T-helper 22 cell (primary cell): ENCODE measurements at regions not wholly inside any gene's neighbourhood (a gene's known extent, or its start where the extent isn't known, plus 50 kb on each side); places are given as distances from the start of the nearest gene placed in this dataset.

ENCODE experiments used
- DNase-seq: peaks from one replicate; pipeline ENCODE4 v3.0.0-alpha.2; 2020; ENCODE audit warnings: low read depth

- DNase-seq: no peak
Observed at GRCh38 chr2:207289295-207290018, 123.7 kb upstream of the KLF7 start.

- DNase-seq: no peak
Observed at GRCh38 chr2:207290833-207291624, 125.3 kb upstream of the KLF7 start.

GRCh38 chr2:207291625-207292252, 126.0 kb upstream of the KLF7 start:
- DNase-seq: no peak

GRCh38 chr2:207296265-207296948, 130.7 kb upstream of the KLF7 start:
- DNase-seq: no peak

DNA sequence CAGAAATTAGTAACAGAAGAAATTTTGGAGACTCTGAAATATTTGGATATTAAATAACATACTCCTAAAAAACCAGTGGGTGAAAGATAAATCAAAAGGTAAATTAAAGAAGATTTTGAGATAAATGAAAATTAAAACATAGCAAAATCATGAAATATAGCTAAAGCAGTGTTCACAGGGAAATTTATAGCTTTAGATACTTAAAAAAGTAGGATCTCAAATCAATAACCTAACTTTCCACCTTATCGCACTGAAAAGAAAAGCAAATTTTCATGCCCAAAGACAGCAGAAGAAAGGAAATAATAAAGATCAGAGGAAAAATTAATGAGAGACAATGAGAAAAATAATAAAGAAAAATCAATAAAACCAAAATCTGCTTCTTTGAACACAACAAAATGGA, 135.1 kb upstream of the KLF7 start:
- no peak for DNase-seq

DNA sequence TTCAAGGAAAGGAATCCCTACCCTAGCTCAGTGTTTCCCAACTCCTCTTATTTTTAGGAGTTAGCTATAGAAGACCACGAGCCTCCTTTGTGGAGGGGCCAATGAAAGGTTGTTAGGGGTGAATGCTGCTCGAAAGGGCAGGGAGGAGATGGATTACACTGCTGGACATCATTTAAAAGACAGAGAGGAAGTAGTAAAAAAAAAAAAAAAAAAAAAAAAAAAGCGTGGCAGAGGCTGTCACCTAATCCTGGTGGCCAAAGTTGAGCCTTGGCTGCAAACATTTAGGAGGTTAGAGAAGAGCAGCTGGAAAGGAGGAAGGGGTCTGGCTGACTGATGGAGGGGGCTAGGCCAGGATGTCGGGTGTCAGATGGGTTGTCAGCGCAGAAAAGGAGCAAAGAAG, 139.0 kb upstream of the KLF7 start:
- no peak for DNase-seq

- DNase-seq: no peak
Observed at GRCh38 chr2:207308519-207309224, 142.9 kb upstream of the KLF7 start.

GRCh38 chr2:207311316-207312005, 145.7 kb upstream of the KLF7 start:
- no peak for DNase-seq

- no peak for DNase-seq
Observed at GRCh38 chr2:207312006-207312356, 146.2 kb upstream of the KLF7 start.

DNA sequence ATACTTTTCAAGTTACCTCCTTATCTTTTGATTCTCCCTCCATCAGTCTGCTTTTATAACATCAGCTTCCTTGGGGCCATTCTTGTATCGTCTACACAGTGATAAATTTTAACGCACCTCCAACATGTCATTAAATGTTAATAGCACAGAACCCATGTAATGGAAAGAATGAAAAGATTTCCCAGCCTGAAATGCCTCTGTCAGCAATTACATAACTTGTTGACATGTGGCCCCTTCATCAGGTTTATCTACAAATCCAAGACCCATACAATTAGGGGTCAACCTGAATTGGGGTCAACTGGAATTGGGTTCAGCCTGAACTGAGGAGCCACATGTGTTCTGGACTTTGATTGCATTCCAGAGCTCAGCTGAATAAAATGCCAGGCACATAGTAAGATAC, 148.2 kb upstream of the KLF7 start:
- DNase-seq: no peak

- no peak for DNase-seq
Observed at GRCh38 chr2:207315131-207315530, 149.4 kb upstream of the KLF7 start.

DNA sequence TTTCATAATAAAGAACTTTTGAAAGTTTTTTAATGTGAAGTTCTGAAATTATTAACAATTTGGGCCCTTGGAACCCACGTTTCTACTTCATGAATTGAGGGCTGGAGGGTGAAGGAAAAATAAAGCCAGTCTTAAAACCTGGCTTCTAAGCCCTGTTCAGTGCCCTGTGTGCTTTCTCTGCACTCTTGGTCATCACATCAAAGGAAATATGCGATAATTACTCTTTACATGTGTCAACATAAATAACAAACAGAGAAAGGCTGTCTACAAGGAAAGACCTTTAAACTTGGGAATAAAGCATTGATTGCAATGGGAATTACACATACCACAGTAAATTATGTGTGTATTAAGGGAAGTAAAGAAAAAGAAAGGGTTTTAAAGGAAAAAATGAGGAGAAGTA, 150.7 kb upstream of the KLF7 start:
- no peak for DNase-seq

- no peak for DNase-seq
Observed at GRCh38 chr2:207316906-207317305, 151.2 kb upstream of the KLF7 start.

GRCh38 chr2:207317378-207317984, 151.7 kb upstream of the KLF7 start:
- no peak for DNase-seq

GRCh38 chr2:207318181-207318628, 152.5 kb upstream of the KLF7 start:
- no peak for DNase-seq

GRCh38 chr2:207319316-207319715, 153.6 kb upstream of the KLF7 start:
- no peak for DNase-seq

GRCh38 chr2:207320381-207321159, 154.8 kb upstream of the KLF7 start:
- no peak for DNase-seq

DNA sequence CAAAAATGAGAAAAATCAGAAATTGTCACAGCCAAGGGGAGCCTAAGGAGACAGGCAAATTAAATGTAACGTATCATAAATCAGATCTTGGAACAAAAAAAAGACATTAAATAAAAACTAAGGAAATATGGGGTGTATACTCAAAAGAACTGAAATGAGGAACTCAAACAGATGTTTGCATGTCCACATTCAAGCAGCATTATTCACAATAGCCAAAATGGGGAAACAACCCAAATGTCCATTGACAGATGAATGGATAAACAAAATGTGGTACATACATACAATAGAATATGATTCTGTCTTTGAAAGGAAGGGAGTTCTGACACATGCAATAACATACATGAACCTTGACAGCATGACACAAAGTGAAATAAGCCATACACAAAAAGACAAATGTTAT, 155.8 kb upstream of the KLF7 start:
- DNase-seq: no peak

- DNase-seq: no peak
Observed at GRCh38 chr2:207324001-207324400, 158.3 kb upstream of the KLF7 start.

DNA sequence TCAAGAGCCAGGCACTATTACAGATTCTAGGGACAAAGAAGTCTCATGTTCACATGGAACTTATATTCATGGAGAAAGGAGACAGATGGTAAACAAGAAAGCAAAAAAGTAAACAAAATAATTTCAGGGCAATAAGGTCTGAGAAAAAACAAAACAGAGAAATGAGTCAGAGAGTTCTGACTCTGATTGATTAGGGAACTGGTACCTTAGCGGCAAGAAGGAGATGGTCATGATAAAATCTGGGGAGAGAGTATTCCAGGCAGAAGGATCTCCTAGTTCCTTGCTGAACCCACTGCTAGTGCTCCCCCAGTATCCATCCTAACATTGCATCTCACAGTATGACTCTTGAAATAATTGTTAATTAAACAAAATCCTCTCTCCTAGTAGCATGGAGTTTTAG, 161.8 kb upstream of the KLF7 start:
- no peak for DNase-seq
